SK-N-SH (cell line): ENCODE measurements at regions not wholly inside any gene's neighbourhood (a gene's known extent, or its start where the extent isn't known, plus 50 kb on each side); places are given as distances from the start of the nearest gene placed in this dataset.

Experiments used
- CTCF ChIA-PET: fragments of 300-600, 350-600 bp; formaldehyde crosslinking; extraction: SDS; loops from one replicate; lab custom pipeline; 2021; lab: Yijun Ruan, JAX
- POLR2A ChIA-PET: fragments of 350-600 bp; sonication (Branson Sonifier 250); formaldehyde crosslinking; extraction: SDS; loops from one replicate; lab custom pipeline; 2020; ENCODE audit warnings: antibody characterized with exemption, inconsistent platforms; lab: Yijun Ruan, JAX
- DNase-seq: peaks from one replicate; pipeline ENCODE4 v3.0.0; 2012
- H2AFZ ChIP-seq: fragments of 200-600 bp; sonication (generic); 2 replicates; pipeline ENCODE4 v1.8.1; 2016; ENCODE audit warnings: antibody characterized with exemption, mild to moderate bottlenecking, low read depth
- H3F3A ChIP-seq: fragments of 200-600 bp; sonication (generic); replicated peaks from 2 replicates; pipeline ENCODE3; 2016; ENCODE audit warnings: antibody characterized with exemption, mild to moderate bottlenecking; ENCODE audit not compliant: insufficient read depth
- H3K27ac ChIP-seq, 2 experiments: fragments of 200-500 bp in 1 of 2; fragments of 200-600 bp in 1 of 2; sonication (Bioruptor generic) in 1 of 2; sonication (generic), shearing (Covaris generic) in 1 of 2; 2 replicates each; pipeline versions ENCODE4 v1.5.1 to v1.6.1; 2014 to 2016; ENCODE audit warnings: low read depth in 2 of 2, inconsistent platforms in 1 of 2, low read length in 1 of 2, mild to moderate bottlenecking in 1 of 2, mixed read lengths in 1 of 2
- H3K27me3 ChIP-seq: fragments of 200-600 bp; sonication (generic), shearing (Covaris generic); 2 replicates; pipeline ENCODE4 v1.6.1; 2016; ENCODE audit warnings: mixed run types; ENCODE audit not compliant: insufficient read depth
- H3K36me3 ChIP-seq, 2 experiments: fragments of 200-500 bp in 1 of 2; fragments of 200-600 bp in 1 of 2; sonication (Bioruptor generic) in 1 of 2; sonication (generic) in 1 of 2; replicated peaks in 1 of 2; 2 replicates each; pipeline versions ENCODE3 to v1.5.1; 2014 to 2016; ENCODE audit warnings: low read length in 1 of 2, mild to moderate bottlenecking in 1 of 2; ENCODE audit not compliant: insufficient read depth in 2 of 2, control insufficient read depth in 1 of 2
- H3K4me1 ChIP-seq, 2 experiments: fragments of 200-500 bp in 1 of 2; fragments of 200-600 bp in 1 of 2; sonication (Bioruptor generic) in 1 of 2; sonication (generic), shearing (Covaris generic) in 1 of 2; 2 replicates each; pipeline versions ENCODE4 v1.5.1 to v1.6.1; 2014 to 2016; ENCODE audit warnings: low read depth in 1 of 2, low read length in 1 of 2, mixed run types in 1 of 2; ENCODE audit not compliant: insufficient read depth in 2 of 2, control insufficient read depth in 1 of 2
- H3K4me2 ChIP-seq: fragments of 200-600 bp; sonication (generic), shearing (Covaris generic); 2 replicates; pipeline ENCODE4 v1.6.1; 2017; ENCODE audit warnings: mixed run types
- H3K4me3 ChIP-seq, 2 experiments: fragments of 200-500 bp in 1 of 2; fragments of 200-600 bp in 1 of 2; sonication (Bioruptor generic) in 1 of 2; sonication (generic), shearing (Covaris generic) in 1 of 2; 2 replicates each; pipeline versions ENCODE4 v1.5.1 to v1.8.1; 2014 to 2016; ENCODE audit warnings: low read depth in 2 of 2, inconsistent platforms in 1 of 2, low read length in 1 of 2, mild to moderate bottlenecking in 1 of 2, mixed read lengths in 1 of 2, moderate library complexity in 1 of 2
- H3K79me2 ChIP-seq: fragments of 200-600 bp; sonication (generic); 2 replicates; pipeline ENCODE4 v1.8.1; 2017; ENCODE audit warnings: mild to moderate bottlenecking; ENCODE audit not compliant: insufficient read depth
- H3K9ac ChIP-seq: fragments of 200-600 bp; sonication (generic); 2 replicates; pipeline ENCODE4 v1.6.1; 2017; ENCODE audit warnings: mixed run types
- H3K9me2 ChIP-seq: fragments of 200-600 bp; sonication (generic); 2 replicates; pipeline ENCODE4 v1.6.1; 2017; ENCODE audit warnings: mixed run types
- H3K9me3 ChIP-seq: fragments of 200-600 bp; sonication (generic); 2 replicates; pipeline ENCODE4 v1.6.1; 2017; ENCODE audit warnings: mixed run types, mild to moderate bottlenecking, moderate library complexity
- H4K20me1 ChIP-seq: fragments of 200-600 bp; sonication (generic); 2 replicates; pipeline ENCODE4 v1.6.1; 2017; ENCODE audit warnings: mild to moderate bottlenecking, mixed run types; ENCODE audit not compliant: insufficient read depth
- EP300 ChIP-seq, 2 experiments: IDR thresholded peaks; 2 replicates each; pipeline versions ENCODE4 v1.4.0 to v1.6.1; 2012; ENCODE audit warnings: borderline replicate concordance in 1 of 2, low read depth in 1 of 2, low read length in 1 of 2
- EZH2phosphoT487 ChIP-seq: fragments of 200-600 bp; sonication (generic); IDR thresholded peaks from 2 replicates; pipeline ENCODE4 v1.6.1; 2017; ENCODE audit warnings: low read depth, mixed run types, mild to moderate bottlenecking, antibody characterized with exemption, moderate library complexity, borderline replicate concordance
- FOSL2 ChIP-seq: IDR thresholded peaks from 2 replicates; pipeline ENCODE4 v1.4.0; 2012; ENCODE audit warnings: low read depth, mild to moderate bottlenecking, moderate library complexity, borderline replicate concordance
- FOXJ3 ChIP-seq: sonication (generic); formaldehyde crosslinking; IDR thresholded peaks from 2 replicates; pipeline ENCODE4 v1.5.1; 2020; ENCODE audit warnings: mild to moderate bottlenecking, missing genetic modification reagents
- GABPA ChIP-seq: IDR thresholded peaks from 2 replicates; pipeline ENCODE4 v1.4.0; 2012; ENCODE audit warnings: low read depth, mild to moderate bottlenecking
- GATA2 ChIP-seq: sonication (generic); formaldehyde crosslinking; IDR thresholded peaks from 2 replicates; pipeline ENCODE4 v1.5.0; 2020; ENCODE audit warnings: mild to moderate bottlenecking, missing genetic modification reagents
- IRF3 ChIP-seq: fragments of 150-350 bp; IDR thresholded peaks from 2 replicates; pipeline ENCODE4 v1.6.1; 2016; ENCODE audit warnings: mild to moderate bottlenecking, low read depth, low read length
- JUND ChIP-seq: IDR thresholded peaks from 2 replicates; pipeline ENCODE4 v1.4.0; 2012
- MEF2A ChIP-seq: IDR thresholded peaks from 2 replicates; pipeline ENCODE4 v1.4.0; 2012; ENCODE audit warnings: low read depth, borderline replicate concordance
- NRF1 ChIP-seq: IDR thresholded peaks from 2 replicates; pipeline ENCODE4 v1.6.1; 2012; ENCODE audit warnings: low read depth, mild to moderate bottlenecking, low read length
- PBX3 ChIP-seq: IDR thresholded peaks from 2 replicates; pipeline ENCODE4; 2012
- RCOR1 ChIP-seq: fragments of 150-350 bp; IDR thresholded peaks from 2 replicates; pipeline ENCODE4 v1.6.1; 2017; ENCODE audit warnings: antibody characterized with exemption, low read length
- RXRA ChIP-seq: IDR thresholded peaks from 2 replicates; pipeline ENCODE4 v1.4.0; 2012; ENCODE audit warnings: low read depth, mild to moderate bottlenecking, borderline replicate concordance
- TEAD4 ChIP-seq: IDR thresholded peaks from 2 replicates; pipeline ENCODE4 v1.4.0; 2012; ENCODE audit warnings: mild to moderate bottlenecking, borderline replicate concordance; ENCODE audit not compliant: insufficient read depth
- USF2 ChIP-seq: fragments of 150-350 bp; IDR thresholded peaks from 2 replicates; pipeline ENCODE4 v1.6.1; 2017; ENCODE audit warnings: antibody characterized with exemption, low read length, low read depth, borderline replicate concordance
- WGBS: methylation state at CpG from one replicate; pipeline ENCODE4 v1.1.6; 2017; ENCODE audit warnings: low lambda C conversion rate; 5-methylcytosine and 5-hydroxymethylcytosine counted together

GRCh38 chr2:236505648-236506047 lies 64.0 kb upstream of the ACKR3 start:
- POLR2A ChIA-PET, result no interaction called here

GRCh38 chr2:236507393-236508085 lies 62.1 kb upstream of the ACKR3 start:
- no peaks in the 10 kb centered on the region for H3F3A ChIP-seq
- H3K27ac ChIP-seq, result no peak overlapping the region
- ChIA-PET CTCF (interaction anchor here (0.7 to 1.2 kb wide), 3 partner anchors 154 to 552 kb away, joined by 3 read pairs; no protein-coding TSS in a partner anchor), POLR2A (no interaction called here)
- H3K4me3 ChIP-seq, result peak overlapping the region; percentile 42 to 46; a peak in 3 of 4 replicates
- H2AFZ ChIP-seq, result peak overlapping the region; percentile 76; the same call in 1 of the 2 replicates
- H3K9me2 ChIP-seq, result no peaks in the 10 kb centered on the region
- H3K36me3 ChIP-seq, result no peaks in the 10 kb centered on the region
- no peak overlapping the region for H3K9ac ChIP-seq
- peak overlapping the region; percentile 44 for H3K4me2 ChIP-seq
- no peak for TF ChIP-seq MEF2A
- no peak for TF ChIP-seq PBX3
- TF ChIP-seq USF2, result no peak
- peak; percentile 51 for TF ChIP-seq NRF1
- no peak for TF ChIP-seq JUND
- H4K20me1 ChIP-seq, result no peaks in the 10 kb centered on the region
- H3K4me1 ChIP-seq, result no peaks in the 10 kb centered on the region; a peak in 1 of 4 replicates
- H3K9me3 ChIP-seq, result no peaks in the 10 kb centered on the region
- H3K79me2 ChIP-seq, result no peaks in the 10 kb centered on the region
- 39% methylated on average over 27 of the region's 56 CpGs for WGBS
- DNase-seq, result peak; percentile 90
- H3K27me3 ChIP-seq, result no peaks in the 10 kb centered on the region; the same call in 1 of the 2 replicates

More at GRCh38 chr2:236505648-236506047, 64.0 kb upstream of the ACKR3 start:
- H3K9ac ChIP-seq, result no peak overlapping the region
- H2AFZ ChIP-seq, result no peak overlapping the region
- no peaks in the 10 kb centered on the region; the same call in 1 of the 2 replicates for H3K27me3 ChIP-seq
- no peaks in the 10 kb centered on the region; a peak in 1 of 4 replicates for H3K4me1 ChIP-seq
- no peaks in the 10 kb centered on the region for H3K36me3 ChIP-seq
- H4K20me1 ChIP-seq, result no peaks in the 10 kb centered on the region
- DNase-seq, result no peak
- no peak overlapping the region for H3K4me2 ChIP-seq
- TF ChIP-seq GATA2 (CRISPR knock-in tag), result no peak
- H3K9me3 ChIP-seq, result no peaks in the 10 kb centered on the region
- no peak overlapping the region for H3K27ac ChIP-seq
- H3K79me2 ChIP-seq, result no peaks in the 10 kb centered on the region
- CTCF ChIA-PET, result no interaction called here
- WGBS, result 12% methylated on average over 2 of the region's 2 CpGs
- H3K4me3 ChIP-seq, result no peak overlapping the region
- no peaks in the 10 kb centered on the region for H3K9me2 ChIP-seq
- no peaks in the 10 kb centered on the region for H3F3A ChIP-seq

GRCh38 chr2:236508466-236508865 lies 61.2 kb upstream of the ACKR3 start:
- DNase-seq, result no peak
- Histone ChIP-seq H3K9me2 (no peaks in the 10 kb centered on the region), H2AFZ (no peak overlapping the region), H4K20me1 (no peaks in the 10 kb centered on the region), H3K4me1 (no peaks in the 10 kb centered on the region; a peak in 1 of 4 replicates), H3K27ac (no peak overlapping the region), H3K79me2 (no peaks in the 10 kb centered on the region), H3K9ac (no peak overlapping the region), H3K9me3 (no peaks in the 10 kb centered on the region), H3K36me3 (no peaks in the 10 kb centered on the region), H3K4me2 (no peak overlapping the region), H3K27me3 (no peaks in the 10 kb centered on the region; the same call in 1 of the 2 replicates), H3F3A (no peaks in the 10 kb centered on the region), H3K4me3 (no peak overlapping the region)
- CTCF ChIA-PET, result interaction anchor here (1.1 to 1.2 kb wide), 2 partner anchors 155 to 519 kb away, joined by 3 read pairs; no protein-coding TSS in a partner anchor
- 72% methylated on average over 5 of the region's 5 CpGs for WGBS
- POLR2A ChIA-PET, result no interaction called here
- TF ChIP-seq RXRA (no peak), EZH2phosphoT487 (no peak), MEF2A (no peak), TEAD4 (no peak), USF2 (no peak), FOXJ3 (CRISPR knock-in tag) (no peak), RCOR1 (no peak), IRF3 (no peak), GABPA (no peak), EP300 (IDR thresholded peaks at IDR 0.05; ENCODE audit: borderline replicate concordance in 1 of 2, low read depth in 1 of 2, low read length in 1 of 2) (no peak), FOSL2 (no peak)
